Mesodermal cell (in vitro differentiated cells): ENCODE measurements at regions not wholly inside any gene's neighbourhood (a gene's known extent, or its start where the extent isn't known, plus 50 kb on each side); places are given as distances from the start of the nearest gene placed in this dataset.

Source experiments
- H3K27ac ChIP-seq: 2 replicates; pipeline ENCODE4 v1.7.0; 2013; ENCODE audit warnings: mild to moderate bottlenecking, low read depth, low read length, moderate library complexity; ENCODE audit not compliant: severe bottlenecking
- H3K36me3 ChIP-seq: 2 replicates; pipeline ENCODE4 v1.7.1; 2013; ENCODE audit warnings: mild to moderate bottlenecking, low read length, moderate library complexity; ENCODE audit not compliant: control insufficient read depth, insufficient read depth
- H3K4me1 ChIP-seq: one replicate; pipeline ENCODE4 v1.7.1; 2013; ENCODE audit warnings: mild to moderate bottlenecking, low read length; ENCODE audit not compliant: insufficient read depth, control insufficient read depth, poor library complexity, severe bottlenecking
- H3K4me3 ChIP-seq: 2 replicates; pipeline ENCODE4 v1.7.0; 2013; ENCODE audit warnings: low read length, control low read depth, mild to moderate bottlenecking; ENCODE audit not compliant: insufficient read depth, poor library complexity, severe bottlenecking; ENCODE audit errors: extremely low read depth
- H3K9me3 ChIP-seq: 2 replicates; pipeline ENCODE4 v1.7.1; 2013; ENCODE audit warnings: mild to moderate bottlenecking, low read length, moderate library complexity; ENCODE audit not compliant: control insufficient read depth
- WGBS, 2 experiments: methylation state at CpG; one replicate each; pipeline ENCODE4 v1.1.5; 2013; ENCODE audit warnings: missing lambda C conversion rate in 2 of 2; ENCODE audit not compliant: insufficient coverage in 2 of 2; 5-methylcytosine and 5-hydroxymethylcytosine counted together

GRCh38 chr2:238785528-238785860, 62.4 kb upstream of the TWIST2 start:
- Histone ChIP-seq H3K4me3 (no peak overlapping the region), H3K4me1 (no peaks in the 10 kb centered on the region), H3K9me3 (no peaks in the 10 kb centered on the region), H3K27ac (no peak overlapping the region), H3K36me3 (no peaks in the 10 kb centered on the region)
- WGBS, 2 experiments = 70 to 82% methylated on average over 7 to 8 of the region's 9 CpGs

GRCh38 chr2:238786379-238786778, 61.5 kb upstream of the TWIST2 start:
- H3K36me3 ChIP-seq = no peaks in the 10 kb centered on the region
- H3K27ac ChIP-seq = no peak overlapping the region
- H3K4me1 ChIP-seq = no peaks in the 10 kb centered on the region
- H3K9me3 ChIP-seq = no peaks in the 10 kb centered on the region
- WGBS, 2 experiments = 90 to 94% methylated on average over 8 to 9 of the region's 9 CpGs
- no peak overlapping the region for H3K4me3 ChIP-seq

DNA sequence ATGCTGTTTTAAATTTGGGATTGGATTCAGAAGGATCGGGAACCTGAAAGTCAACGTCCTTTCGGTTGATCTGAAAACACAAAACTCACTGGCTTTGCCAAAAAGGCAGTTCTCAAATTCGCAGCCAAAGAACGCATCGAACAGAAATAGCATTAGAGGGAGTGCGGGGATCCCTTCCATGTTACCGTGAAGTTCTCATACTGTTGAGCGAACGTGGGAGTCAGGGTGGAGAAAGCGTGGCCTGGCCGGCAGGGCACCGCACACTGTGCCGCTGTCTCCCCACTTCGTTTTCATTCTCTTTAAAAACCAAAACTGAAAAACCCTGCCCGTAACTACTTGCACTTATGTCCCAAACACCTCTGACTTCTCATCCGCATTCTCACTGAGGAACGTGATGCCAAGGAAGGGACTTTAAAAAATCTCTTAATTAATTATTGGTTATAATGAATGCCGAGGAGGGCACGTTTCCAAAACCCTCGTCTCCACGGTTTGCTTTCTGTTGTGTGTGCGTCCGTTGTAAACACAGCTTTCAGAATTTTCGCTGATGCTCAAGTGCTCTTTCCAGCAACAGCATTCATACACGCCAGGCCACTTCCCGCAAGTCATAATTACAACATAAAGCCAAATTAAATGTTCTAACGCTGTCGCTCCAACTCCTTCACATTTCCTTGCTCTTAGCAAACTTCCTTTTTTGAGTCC, 60.9 kb upstream of the TWIST2 start:
- WGBS, 2 experiments = 90 to 96% methylated on average over 20 to 26 of the region's 29 CpGs
- Histone ChIP-seq H3K27ac (no peak overlapping the region), H3K9me3 (no peaks in the 10 kb centered on the region), H3K36me3 (no peaks in the 10 kb centered on the region), H3K4me3 (no peak overlapping the region), H3K4me1 (no peaks in the 10 kb centered on the region)

DNA sequence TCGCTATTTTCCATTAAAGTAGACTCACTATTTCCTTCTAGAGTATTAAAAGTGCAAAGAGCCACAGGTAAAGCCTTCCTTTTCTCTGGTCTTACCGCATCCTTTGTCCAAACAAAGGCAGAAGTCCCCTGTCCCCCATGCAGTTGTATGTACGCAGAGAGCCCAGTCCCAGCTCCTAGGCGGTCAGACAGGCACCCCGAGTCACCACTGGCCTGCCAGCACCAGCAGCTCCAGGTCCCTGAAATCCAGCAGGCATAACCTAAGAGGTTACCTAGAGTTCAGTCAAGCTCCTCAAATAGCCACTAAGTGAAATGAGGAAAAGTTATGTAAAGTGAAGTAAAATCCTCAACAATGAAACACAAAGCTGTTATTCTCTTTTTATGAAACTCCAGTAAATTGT, 60.4 kb upstream of the TWIST2 start:
- Histone ChIP-seq H3K4me3 (no peak overlapping the region), H3K4me1 (no peaks in the 10 kb centered on the region), H3K36me3 (no peaks in the 10 kb centered on the region), H3K27ac (no peak overlapping the region), H3K9me3 (no peaks in the 10 kb centered on the region)
- WGBS, 2 experiments = 94% methylated on average over 4 to 5 of the region's 5 CpGs

GRCh38 chr2:238789317-238789806, 58.5 kb upstream of the TWIST2 start:
- Histone ChIP-seq H3K27ac (no peak overlapping the region), H3K4me1 (no peaks in the 10 kb centered on the region), H3K36me3 (no peaks in the 10 kb centered on the region), H3K9me3 (no peaks in the 10 kb centered on the region), H3K4me3 (no peak overlapping the region)
- 84 to 92% methylated on average over 7 to 8 of the region's 8 CpGs for WGBS, 2 experiments

DNA sequence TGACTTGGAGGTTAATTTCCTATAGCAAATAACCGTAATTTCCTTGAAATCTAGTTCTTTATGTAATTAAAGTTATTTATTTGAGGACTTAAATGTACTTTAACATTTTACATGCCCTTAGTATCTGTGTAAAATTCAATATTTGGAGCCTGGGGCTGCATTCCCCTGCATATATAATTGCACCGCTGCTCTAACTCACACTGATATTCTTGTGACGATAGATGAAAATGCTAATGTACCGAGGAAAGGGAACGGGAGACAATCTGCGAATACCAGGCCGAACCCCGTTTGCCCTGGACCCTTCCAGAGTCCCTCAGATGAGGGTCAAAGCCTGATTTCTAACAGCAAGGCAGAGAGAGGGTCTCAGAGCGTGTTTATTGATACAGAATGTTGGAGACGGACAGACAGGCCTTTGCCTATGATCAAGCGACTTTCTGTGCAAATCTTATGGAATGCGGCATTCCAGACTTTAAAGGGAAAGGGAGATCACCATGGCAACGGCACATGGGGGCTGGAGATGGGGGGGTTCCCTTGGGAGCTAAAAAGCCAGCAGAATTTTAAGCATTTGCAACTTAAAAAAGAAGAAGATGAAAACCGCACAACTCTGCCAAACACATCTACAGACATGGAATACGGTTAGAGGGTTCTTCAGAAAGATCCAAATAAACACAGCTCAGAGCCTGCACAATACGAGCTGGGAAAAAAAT, 57.6 kb upstream of the TWIST2 start:
- H3K4me1 ChIP-seq = no peaks in the 10 kb centered on the region
- H3K9me3 ChIP-seq = no peaks in the 10 kb centered on the region
- WGBS, 2 experiments = 88 to 93% methylated on average over 12 to 14 of the region's 16 CpGs
- H3K27ac ChIP-seq = peak overlapping the region; percentile 45
- no peaks in the 10 kb centered on the region for H3K36me3 ChIP-seq
- H3K4me3 ChIP-seq = no peak overlapping the region

- H3K4me3 ChIP-seq = no peak overlapping the region
- H3K36me3 ChIP-seq = no peaks in the 10 kb centered on the region
- H3K27ac ChIP-seq = no peak overlapping the region
- H3K4me1 ChIP-seq = no peaks in the 10 kb centered on the region
- no peaks in the 10 kb centered on the region for H3K9me3 ChIP-seq
- 85 to 95% methylated on average over 8 to 11 of the region's 12 CpGs for WGBS, 2 experiments
Observed at GRCh38 chr2:238790833-238791230, 57.1 kb upstream of the TWIST2 start.

GRCh38 chr2:238791354-238791753, 56.5 kb upstream of the TWIST2 start:
- 78 to 80% methylated on average over 9 to 10 of the region's 14 CpGs for WGBS, 2 experiments
- no peak overlapping the region for H3K27ac ChIP-seq
- no peaks in the 10 kb centered on the region for H3K36me3 ChIP-seq
- H3K4me3 ChIP-seq = no peak overlapping the region
- H3K9me3 ChIP-seq = no peaks in the 10 kb centered on the region
- H3K4me1 ChIP-seq = no peaks in the 10 kb centered on the region

GRCh38 chr2:238793306-238793705, 54.6 kb upstream of the TWIST2 start:
- no peaks in the 10 kb centered on the region for H3K9me3 ChIP-seq
- WGBS, 2 experiments = 100% methylated on average over 1 of the region's 5 CpGs; no CpG with 5 or more reads in 1 of the 2 experiments
- no peak overlapping the region for H3K4me3 ChIP-seq
- no peaks in the 10 kb centered on the region for H3K4me1 ChIP-seq
- no peak overlapping the region for H3K27ac ChIP-seq
- H3K36me3 ChIP-seq = no peaks in the 10 kb centered on the region

DNA sequence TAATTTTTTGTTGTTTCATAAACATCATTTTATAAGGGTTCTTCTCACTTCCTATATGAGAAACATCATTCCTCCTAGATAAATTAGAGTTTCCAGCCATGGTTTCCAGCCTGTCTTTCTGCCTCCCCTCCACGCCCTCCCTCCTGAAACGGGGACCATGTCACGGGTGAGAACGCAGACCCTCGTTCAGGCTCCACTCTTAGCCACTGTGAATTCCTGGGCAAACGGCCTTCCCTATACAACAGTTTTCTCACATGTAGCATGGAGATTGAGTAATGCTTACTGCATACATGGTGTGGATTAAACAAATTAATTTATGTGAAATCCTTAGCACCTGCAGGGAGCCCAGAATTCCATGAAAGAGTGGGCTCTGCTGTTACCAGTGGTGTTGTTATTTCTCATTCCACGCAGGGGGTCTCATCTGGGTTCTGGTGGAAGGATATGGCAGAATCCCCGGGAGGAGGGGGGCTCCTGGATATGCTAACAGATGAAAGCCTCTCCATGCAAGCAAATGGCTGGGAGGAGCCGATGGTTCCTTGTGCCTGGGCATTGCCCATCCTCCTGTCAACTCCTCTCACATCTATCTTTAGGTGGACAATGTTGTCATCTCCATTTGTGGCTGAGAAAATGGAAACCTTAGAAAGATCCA, 54.0 kb upstream of the TWIST2 start:
- Histone ChIP-seq H3K4me1 (no peaks in the 10 kb centered on the region), H3K36me3 (no peaks in the 10 kb centered on the region), H3K27ac (no peak overlapping the region), H3K4me3 (no peak overlapping the region), H3K9me3 (no peaks in the 10 kb centered on the region)
- 90 to 96% methylated on average over 6 to 9 of the region's 9 CpGs for WGBS, 2 experiments
